Adipocyte (in vitro differentiated cells): ENCODE measurements at regions not wholly inside any gene's neighbourhood (a gene's known extent, or its start where the extent isn't known, plus 50 kb on each side); places are given as distances from the start of the nearest gene placed in this dataset.

ENCODE experiments used
- DNase-seq: peaks from one replicate; pipeline ENCODE4 v3.0.0-alpha.2; 2015; ENCODE audit warnings: low read depth
- H3K27me3 ChIP-seq: replicated peaks from 2 replicates; pipeline ENCODE4 v1.7.0; 2013; ENCODE audit warnings: mild to moderate bottlenecking, low read length, moderate library complexity; ENCODE audit not compliant: control insufficient read depth, insufficient read depth
- H3K36me3 ChIP-seq: 2 replicates; pipeline ENCODE4 v1.7.0; 2013; ENCODE audit warnings: low read length, mild to moderate bottlenecking, moderate library complexity; ENCODE audit not compliant: control insufficient read depth, insufficient read depth, severe bottlenecking
- H3K4me1 ChIP-seq: 2 replicates; pipeline ENCODE4 v1.7.0; 2013; ENCODE audit warnings: mild to moderate bottlenecking, low read length, moderate library complexity; ENCODE audit not compliant: control insufficient read depth, insufficient read depth
- H3K4me3 ChIP-seq: 2 replicates; pipeline ENCODE4 v1.7.0; 2013; ENCODE audit warnings: mild to moderate bottlenecking, low read length, moderate library complexity
- H3K9ac ChIP-seq: 2 replicates; pipeline ENCODE4 v1.7.0; 2013; ENCODE audit warnings: mild to moderate bottlenecking, low read length, moderate library complexity
- H3K9me3 ChIP-seq: 2 replicates; pipeline ENCODE4 v1.7.0; 2013; ENCODE audit warnings: mild to moderate bottlenecking, low read length, moderate library complexity; ENCODE audit not compliant: control insufficient read depth

- Histone ChIP-seq H3K4me3 (peak overlapping the region; percentile 29), H3K9me3 (peaks cover 8% of the 10 kb centered on the region), H3K27me3 (no peaks in the 10 kb centered on the region), H3K4me1 (peaks cover 27% of the 10 kb centered on the region), H3K36me3 (no peaks in the 10 kb centered on the region), H3K9ac (peak overlapping the region; percentile 7)
- DNase-seq: no peak
Measured at GRCh38 chr13:40251343-40252032, 415.0 kb downstream of the FOXO1 start.

- H3K4me1 ChIP-seq: peaks cover 27% of the 10 kb centered on the region
- H3K27me3 ChIP-seq: no peaks in the 10 kb centered on the region
- peak overlapping the region; percentile 29 for H3K4me3 ChIP-seq
- H3K9ac ChIP-seq: peak overlapping the region; percentile 28
- no peaks in the 10 kb centered on the region for H3K36me3 ChIP-seq
- DNase-seq: no peak
- peaks cover 8% of the 10 kb centered on the region for H3K9me3 ChIP-seq
Measured at GRCh38 chr13:40252241-40252640, 414.2 kb downstream of the FOXO1 start.

GRCh38 chr13:40252676-40253075, 413.8 kb downstream of the FOXO1 start:
- H3K9me3 ChIP-seq: peaks cover 8% of the 10 kb centered on the region
- peak overlapping the region; percentile 28 for H3K9ac ChIP-seq
- DNase-seq: no peak
- no peaks in the 10 kb centered on the region for H3K36me3 ChIP-seq
- peaks cover 27% of the 10 kb centered on the region for H3K4me1 ChIP-seq
- no peak overlapping the region for H3K4me3 ChIP-seq
- no peaks in the 10 kb centered on the region for H3K27me3 ChIP-seq

DNA sequence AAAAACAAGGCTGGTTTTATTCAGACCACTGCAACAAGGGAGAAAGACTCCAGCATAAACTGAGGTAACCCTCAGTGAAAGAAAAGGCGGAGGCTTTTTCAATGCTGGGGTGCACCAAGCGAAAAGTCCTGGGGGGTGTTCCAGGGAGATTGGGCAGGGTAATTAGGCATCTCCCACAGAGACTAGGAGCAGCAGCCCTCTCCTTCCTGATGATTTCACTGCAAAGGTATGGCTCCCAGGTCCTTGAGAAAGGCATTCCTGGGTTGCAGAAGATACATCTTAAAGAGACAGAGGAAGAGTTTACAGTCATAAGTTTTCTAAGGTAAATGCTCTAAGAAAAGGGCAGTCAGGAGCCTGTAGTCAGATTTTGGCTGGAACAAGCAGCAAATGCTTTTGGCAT, 412.0 kb downstream of the FOXO1 start:
- no peak overlapping the region for H3K4me3 ChIP-seq
- no peak for DNase-seq
- H3K36me3 ChIP-seq: no peaks in the 10 kb centered on the region
- H3K9me3 ChIP-seq: peaks cover 5% of the 10 kb centered on the region
- H3K27me3 ChIP-seq: no peaks in the 10 kb centered on the region
- H3K4me1 ChIP-seq: peaks cover 31% of the 10 kb centered on the region
- H3K9ac ChIP-seq: no peak overlapping the region

- Histone ChIP-seq H3K27me3 (no peaks in the 10 kb centered on the region), H3K9me3 (no peaks in the 10 kb centered on the region), H3K36me3 (no peaks in the 10 kb centered on the region), H3K9ac (no peak overlapping the region), H3K4me1 (peaks cover 42% of the 10 kb centered on the region), H3K4me3 (no peak overlapping the region)
- no peak for DNase-seq
Measured at GRCh38 chr13:40255551-40255950, 410.9 kb downstream of the FOXO1 start.

GRCh38 chr13:40259899-40260298, 406.5 kb downstream of the FOXO1 start:
- peaks cover 22% of the 10 kb centered on the region for H3K4me1 ChIP-seq
- no peaks in the 10 kb centered on the region for H3K9me3 ChIP-seq
- no peak for DNase-seq
- no peaks in the 10 kb centered on the region for H3K36me3 ChIP-seq
- no peak overlapping the region for H3K9ac ChIP-seq
- no peaks in the 10 kb centered on the region for H3K27me3 ChIP-seq
- H3K4me3 ChIP-seq: peak overlapping the region; percentile 0

DNA sequence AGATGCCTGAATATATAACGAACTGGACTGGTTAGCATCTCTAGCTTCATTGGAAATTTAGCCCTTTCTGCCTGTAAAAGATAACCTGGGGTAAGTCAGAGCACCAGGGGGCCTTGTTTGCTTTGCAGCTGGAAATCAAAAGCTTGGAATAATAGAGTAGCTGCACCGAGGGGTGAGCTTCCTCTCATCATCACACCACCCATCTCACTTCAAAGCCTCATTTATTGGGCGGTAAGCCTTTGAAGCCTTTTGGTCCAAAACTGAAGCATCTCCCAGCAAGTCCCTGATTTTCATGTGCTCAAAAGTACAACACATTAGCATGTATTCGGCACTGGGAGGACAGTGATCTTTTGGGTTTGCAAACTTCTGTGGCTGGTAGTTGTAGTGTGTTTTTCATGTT, 405.1 kb downstream of the FOXO1 start:
- no peaks in the 10 kb centered on the region for H3K27me3 ChIP-seq
- H3K9ac ChIP-seq: no peak overlapping the region
- no peak overlapping the region for H3K4me3 ChIP-seq
- no peaks in the 10 kb centered on the region for H3K36me3 ChIP-seq
- H3K9me3 ChIP-seq: no peaks in the 10 kb centered on the region
- H3K4me1 ChIP-seq: peaks cover 15% of the 10 kb centered on the region
- no peak for DNase-seq

DNA sequence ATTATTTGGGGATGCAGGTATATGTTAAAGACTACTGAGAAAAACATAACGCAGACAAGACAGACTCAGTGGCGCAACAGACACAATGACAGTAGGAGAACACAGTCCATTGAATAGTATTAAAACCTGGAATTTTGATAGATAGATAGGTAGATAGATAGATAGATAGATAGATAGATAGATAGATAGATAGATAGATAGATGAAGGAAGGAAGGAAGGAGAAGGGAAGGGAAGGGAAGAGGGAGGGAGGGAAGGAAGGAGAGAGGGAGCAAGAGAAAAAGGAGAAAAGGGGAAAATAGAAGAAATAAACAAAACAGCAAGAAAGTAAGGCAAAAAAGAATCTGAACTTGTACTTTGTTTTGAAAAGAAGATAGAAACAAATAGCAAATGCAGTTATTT, 404.5 kb downstream of the FOXO1 start:
- H3K9me3 ChIP-seq: no peaks in the 10 kb centered on the region
- H3K9ac ChIP-seq: no peak overlapping the region
- no peak overlapping the region for H3K4me3 ChIP-seq
- no peaks in the 10 kb centered on the region for H3K27me3 ChIP-seq
- DNase-seq: no peak
- H3K36me3 ChIP-seq: no peaks in the 10 kb centered on the region
- H3K4me1 ChIP-seq: peaks cover 15% of the 10 kb centered on the region

GRCh38 chr13:40269086-40269485, 397.4 kb downstream of the FOXO1 start:
- no peaks in the 10 kb centered on the region for H3K36me3 ChIP-seq
- peaks cover 34% of the 10 kb centered on the region for H3K4me1 ChIP-seq
- no peaks in the 10 kb centered on the region for H3K27me3 ChIP-seq
- peak overlapping the region; percentile 20 for H3K9ac ChIP-seq
- H3K9me3 ChIP-seq: no peaks in the 10 kb centered on the region
- no peak overlapping the region for H3K4me3 ChIP-seq
- DNase-seq: no peak

- Histone ChIP-seq H3K36me3 (no peaks in the 10 kb centered on the region), H3K27me3 (no peaks in the 10 kb centered on the region), H3K9ac (no peak overlapping the region), H3K9me3 (no peaks in the 10 kb centered on the region), H3K4me3 (no peak overlapping the region), H3K4me1 (peaks cover 47% of the 10 kb centered on the region)
- DNase-seq: no peak
Measured at GRCh38 chr13:40270726-40271125, 395.7 kb downstream of the FOXO1 start.

DNA sequence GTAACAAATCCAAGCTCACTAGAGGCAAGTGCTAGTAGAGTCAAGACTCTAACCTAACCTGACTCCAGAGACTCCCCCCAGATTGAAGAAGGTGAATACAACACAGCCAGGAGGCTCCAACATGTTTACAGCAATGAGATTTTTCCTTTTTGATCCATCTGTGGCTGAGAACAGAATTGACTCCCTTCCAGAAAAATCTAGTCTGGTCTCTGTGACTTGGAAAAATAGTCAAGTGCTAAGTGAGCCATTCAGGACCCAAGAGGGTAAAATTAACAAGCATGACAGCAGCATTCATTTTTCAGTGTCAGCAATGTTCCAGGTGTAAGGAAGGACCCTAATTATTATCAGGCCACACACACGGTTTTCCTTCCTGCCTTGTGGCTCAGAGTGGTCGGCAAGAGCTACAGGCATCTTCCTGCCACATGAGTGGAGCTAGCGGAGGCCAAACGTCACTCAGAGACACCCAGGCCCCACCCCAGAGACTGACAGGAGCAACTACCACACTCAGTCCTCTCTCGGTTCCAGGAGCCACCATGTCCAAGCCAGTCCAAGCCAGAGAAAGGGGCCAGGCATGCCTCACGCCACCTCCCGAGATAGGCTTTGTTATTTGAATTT, 395.1 kb downstream of the FOXO1 start:
- no peaks in the 10 kb centered on the region for H3K27me3 ChIP-seq
- H3K36me3 ChIP-seq: no peaks in the 10 kb centered on the region
- peak overlapping the region; percentile 31 for H3K4me3 ChIP-seq
- no peak for DNase-seq
- peaks cover 47% of the 10 kb centered on the region for H3K4me1 ChIP-seq
- H3K9me3 ChIP-seq: no peaks in the 10 kb centered on the region
- H3K9ac ChIP-seq: peak overlapping the region; percentile 54
